22Rv1 (cell line): ENCODE measurements at regions not wholly inside any gene's neighbourhood (a gene's known extent, or its start where the extent isn't known, plus 50 kb on each side); places are given as distances from the start of the nearest gene placed in this dataset.

Experiments
- ZFX ChIP-seq: fragments of 450-650 bp; IDR thresholded peaks from 2 replicates; pipeline ENCODE4 v1.6.1; 2017; ENCODE audit warnings: antibody characterized with exemption, borderline replicate concordance
- TF ChIP-seq, protein P1 (sequence below): fragments of 450-650 bp; IDR thresholded peaks from 2 replicates; pipeline ENCODE4 v1.5.1; 2017; ENCODE audit warnings: mild to moderate bottlenecking

- TF ChIP-seq, protein P1, sequence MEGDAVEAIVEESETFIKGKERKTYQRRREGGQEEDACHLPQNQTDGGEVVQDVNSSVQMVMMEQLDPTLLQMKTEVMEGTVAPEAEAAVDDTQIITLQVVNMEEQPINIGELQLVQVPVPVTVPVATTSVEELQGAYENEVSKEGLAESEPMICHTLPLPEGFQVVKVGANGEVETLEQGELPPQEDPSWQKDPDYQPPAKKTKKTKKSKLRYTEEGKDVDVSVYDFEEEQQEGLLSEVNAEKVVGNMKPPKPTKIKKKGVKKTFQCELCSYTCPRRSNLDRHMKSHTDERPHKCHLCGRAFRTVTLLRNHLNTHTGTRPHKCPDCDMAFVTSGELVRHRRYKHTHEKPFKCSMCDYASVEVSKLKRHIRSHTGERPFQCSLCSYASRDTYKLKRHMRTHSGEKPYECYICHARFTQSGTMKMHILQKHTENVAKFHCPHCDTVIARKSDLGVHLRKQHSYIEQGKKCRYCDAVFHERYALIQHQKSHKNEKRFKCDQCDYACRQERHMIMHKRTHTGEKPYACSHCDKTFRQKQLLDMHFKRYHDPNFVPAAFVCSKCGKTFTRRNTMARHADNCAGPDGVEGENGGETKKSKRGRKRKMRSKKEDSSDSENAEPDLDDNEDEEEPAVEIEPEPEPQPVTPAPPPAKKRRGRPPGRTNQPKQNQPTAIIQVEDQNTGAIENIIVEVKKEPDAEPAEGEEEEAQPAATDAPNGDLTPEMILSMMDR, result no peak
- no peak for TF ChIP-seq ZFX
Observed at GRCh38 chr2:150625303-150625702, 137.8 kb upstream of the RND3 start.
